ENCODE measurements at regions not wholly inside any gene's neighbourhood (a gene's known extent, or its start where the extent isn't known, plus 50 kb on each side); places are given as distances from the start of the nearest gene placed in this dataset.

GRCh38 chr11:7154881-7155361, 66.1 kb downstream of the RBMXL2 start:
- no peaks in the 10 kb centered on the region for H3K9me1 ChIP-seq (replicated peaks; ENCODE audit: control insufficient read depth, extremely low read depth, insufficient read depth, low read length)
- intact Hi-C loops (cut with micrococcal nuclease) = no loop called here
- H4K20me1 ChIP-seq (replicated peaks; ENCODE audit: control insufficient read depth, extremely low read depth, insufficient read depth, low read length) = no peaks in the 10 kb centered on the region
- no peaks in the 10 kb centered on the region for H3K27me3 ChIP-seq (ENCODE audit: control insufficient read depth in 2 of 2, insufficient read depth in 2 of 2, low read length in 2 of 2)
- TF ChIP-seq MYC (IDR thresholded peaks at IDR 0.05; ENCODE audit: low read depth, low read length) (no peak), EZH2 (IDR thresholded peaks at IDR 0.05; ENCODE audit: borderline replicate concordance, low read depth, low read length, severe bottlenecking) (no peak), POLR2A (IDR thresholded peaks at IDR 0.05; ENCODE audit: low read depth, low read length) (no peak), MAX (IDR thresholded peaks at IDR 0.05; ENCODE audit: insufficient read depth, insufficient read length) (no peak), JUN (IDR thresholded peaks at IDR 0.05; ENCODE audit: borderline replicate concordance, insufficient read depth, insufficient read length, low read depth) (no peak), POLR2AphosphoS5 (IDR thresholded peaks at IDR 0.05; ENCODE audit: insufficient read depth, low read depth, low read length) (no peak), FOS (IDR thresholded peaks at IDR 0.05; ENCODE audit: borderline replicate concordance, insufficient read depth, low read length) (no peak), GATA2 (IDR thresholded peaks at IDR 0.05; ENCODE audit: insufficient read depth, insufficient read length, low read depth, low read length) (no peak)
- TF ChIP-seq, protein P1, sequence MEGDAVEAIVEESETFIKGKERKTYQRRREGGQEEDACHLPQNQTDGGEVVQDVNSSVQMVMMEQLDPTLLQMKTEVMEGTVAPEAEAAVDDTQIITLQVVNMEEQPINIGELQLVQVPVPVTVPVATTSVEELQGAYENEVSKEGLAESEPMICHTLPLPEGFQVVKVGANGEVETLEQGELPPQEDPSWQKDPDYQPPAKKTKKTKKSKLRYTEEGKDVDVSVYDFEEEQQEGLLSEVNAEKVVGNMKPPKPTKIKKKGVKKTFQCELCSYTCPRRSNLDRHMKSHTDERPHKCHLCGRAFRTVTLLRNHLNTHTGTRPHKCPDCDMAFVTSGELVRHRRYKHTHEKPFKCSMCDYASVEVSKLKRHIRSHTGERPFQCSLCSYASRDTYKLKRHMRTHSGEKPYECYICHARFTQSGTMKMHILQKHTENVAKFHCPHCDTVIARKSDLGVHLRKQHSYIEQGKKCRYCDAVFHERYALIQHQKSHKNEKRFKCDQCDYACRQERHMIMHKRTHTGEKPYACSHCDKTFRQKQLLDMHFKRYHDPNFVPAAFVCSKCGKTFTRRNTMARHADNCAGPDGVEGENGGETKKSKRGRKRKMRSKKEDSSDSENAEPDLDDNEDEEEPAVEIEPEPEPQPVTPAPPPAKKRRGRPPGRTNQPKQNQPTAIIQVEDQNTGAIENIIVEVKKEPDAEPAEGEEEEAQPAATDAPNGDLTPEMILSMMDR (IDR thresholded peaks at IDR 0.05; ENCODE audit: extremely low read depth in 1 of 2, insufficient read depth in 1 of 2, low read depth in 1 of 2, low read length in 2 of 2) = no peak
- H3K9me3 ChIP-seq (replicated peaks; ENCODE audit: control insufficient read depth, insufficient read depth, low read length) = no peaks in the 10 kb centered on the region
- BruUV-seq (replicated peaks) = no TSS peak
- H3K4me1 ChIP-seq (ENCODE audit: control insufficient read depth, extremely low read depth, insufficient read depth, low read length) = no peaks in the 10 kb centered on the region
- POLR2A ChIA-PET = no interaction called here
- H2AFZ ChIP-seq (ENCODE audit: low read depth, low read length) = no peak overlapping the region
- DNase-seq (ENCODE audit: low read depth, low spot score) = no peak
- no peak overlapping the region for H3K9ac ChIP-seq (replicated peaks; ENCODE audit: extremely low read depth, insufficient read depth, low read length)
- no peak overlapping the region for H3K4me3 ChIP-seq (replicated peaks in 1 of 3; ENCODE audit: insufficient read depth in 1 of 3, low read depth in 1 of 3, low read length in 3 of 3)
- no peaks in the 10 kb centered on the region for H3K79me2 ChIP-seq (ENCODE audit: control insufficient read depth, insufficient read depth, low read length)
- dilution Hi-C loops (cut with MboI; ENCODE audit: extremely low pct_ligation_motif_present, low sequenced_read_pairs) = no loop called here
- H3K36me3 ChIP-seq (ENCODE audit: control insufficient read depth in 2 of 2, extremely low read depth in 1 of 2, insufficient read depth in 2 of 2, low read length in 2 of 2) = no peaks in the 10 kb centered on the region
- no peak overlapping the region for H3K27ac ChIP-seq (ENCODE audit: insufficient read depth, low read depth, low read length)
- no peak for FAIRE-seq
- H3K4me2 ChIP-seq (ENCODE audit: insufficient read depth, low read length) = no peak overlapping the region
- CTCF ChIA-PET = interaction anchor here (0.8 kb wide), 1 partner anchor 342 kb away, joined by 3 read pairs; no protein-coding TSS in a partner anchor

Measured in endothelial cell of umbilical vein (primary cell).